ENCODE measurements at regions not wholly inside any gene's neighbourhood (a gene's known extent, or its start where the extent isn't known, plus 50 kb on each side); places are given as distances from the start of the nearest gene placed in this dataset.

GRCh38 chr1:58005212-58005611, 541.3 kb downstream of the OMA1 start:
- H3K27me3 Mint-ChIP-seq (ENCODE audit: low read depth) = peaks cover 6% of the 10 kb centered on the region
- no peak for TF ChIP-seq CTCF (IDR thresholded peaks at IDR 0.05)
- H3K9me3 Mint-ChIP-seq (ENCODE audit: low read depth) = no peaks in the 10 kb centered on the region
- no peaks in the 10 kb centered on the region for H3K4me1 Mint-ChIP-seq (ENCODE audit: low read depth)
- H3K36me3 Mint-ChIP-seq (ENCODE audit: low read depth) = no peaks in the 10 kb centered on the region
- H3K27ac Mint-ChIP-seq (ENCODE audit: unreplicated experiment) = no peak overlapping the region
- no peak for DNase-seq (ENCODE audit: low spot score)
- H3K4me3 Mint-ChIP-seq (ENCODE audit: unreplicated experiment) = no peak overlapping the region

- H3K27ac Mint-ChIP-seq (ENCODE audit: unreplicated experiment) = no peak overlapping the region
- no peak for TF ChIP-seq CTCF (IDR thresholded peaks at IDR 0.05)
- no peaks in the 10 kb centered on the region for H3K4me1 Mint-ChIP-seq (ENCODE audit: low read depth)
- no peak for DNase-seq (ENCODE audit: low spot score)
- no peaks in the 10 kb centered on the region for H3K9me3 Mint-ChIP-seq (ENCODE audit: low read depth)
- H3K27me3 Mint-ChIP-seq (ENCODE audit: low read depth) = peaks cover 11% of the 10 kb centered on the region
- H3K36me3 Mint-ChIP-seq (ENCODE audit: low read depth) = no peaks in the 10 kb centered on the region
- no peak overlapping the region for H3K4me3 Mint-ChIP-seq (ENCODE audit: unreplicated experiment)
Measured at GRCh38 chr1:58003988-58004387, 542.5 kb downstream of the OMA1 start.

- Mint-ChIP-seq H3K36me3 (ENCODE audit: low read depth) (no peaks in the 10 kb centered on the region), H3K27ac (ENCODE audit: unreplicated experiment) (no peak overlapping the region), H3K27me3 (ENCODE audit: low read depth) (peaks cover 11% of the 10 kb centered on the region), H3K9me3 (ENCODE audit: low read depth) (no peaks in the 10 kb centered on the region), H3K4me3 (ENCODE audit: unreplicated experiment) (no peak overlapping the region), H3K4me1 (ENCODE audit: low read depth) (no peaks in the 10 kb centered on the region)
- no peak for TF ChIP-seq CTCF (IDR thresholded peaks at IDR 0.05)
- no peak for DNase-seq (ENCODE audit: low spot score)
Measured at GRCh38 chr1:58003059-58003458, 543.5 kb downstream of the OMA1 start.

- no peak overlapping the region for H3K4me3 Mint-ChIP-seq (ENCODE audit: unreplicated experiment)
- peaks cover 13% of the 10 kb centered on the region for H3K27me3 Mint-ChIP-seq (ENCODE audit: low read depth)
- no peaks in the 10 kb centered on the region for H3K36me3 Mint-ChIP-seq (ENCODE audit: low read depth)
- no peak overlapping the region for H3K27ac Mint-ChIP-seq (ENCODE audit: unreplicated experiment)
- no peak for TF ChIP-seq CTCF (IDR thresholded peaks at IDR 0.05)
- no peaks in the 10 kb centered on the region for H3K4me1 Mint-ChIP-seq (ENCODE audit: low read depth)
- no peak for DNase-seq (ENCODE audit: low spot score)
- H3K9me3 Mint-ChIP-seq (ENCODE audit: low read depth) = peaks cover 11% of the 10 kb centered on the region
Measured at GRCh38 chr1:58000821-58001220, 545.7 kb downstream of the OMA1 start.

- H3K36me3 Mint-ChIP-seq (ENCODE audit: low read depth) = no peaks in the 10 kb centered on the region
- H3K4me1 Mint-ChIP-seq (ENCODE audit: low read depth) = no peaks in the 10 kb centered on the region
- no peak for DNase-seq (ENCODE audit: low spot score)
- no peak overlapping the region for H3K27ac Mint-ChIP-seq (ENCODE audit: unreplicated experiment)
- no peak for TF ChIP-seq CTCF (IDR thresholded peaks at IDR 0.05)
- peaks cover 11% of the 10 kb centered on the region for H3K9me3 Mint-ChIP-seq (ENCODE audit: low read depth)
- peaks cover 13% of the 10 kb centered on the region for H3K27me3 Mint-ChIP-seq (ENCODE audit: low read depth)
- no peak overlapping the region for H3K4me3 Mint-ChIP-seq (ENCODE audit: unreplicated experiment)
Measured at GRCh38 chr1:58000116-58000515, 546.4 kb downstream of the OMA1 start.

Measured in chondrocyte (in vitro differentiated cells).